Islet precursor cell (in vitro differentiated cells): ENCODE measurements at regions not wholly inside any gene's neighbourhood (a gene's known extent, or its start where the extent isn't known, plus 50 kb on each side); places are given as distances from the start of the nearest gene placed in this dataset.

ENCODE experiments used
- DNase-seq: peaks from one replicate; pipeline ENCODE4 v3.0.0-alpha.2; 2018

GRCh38 chr7:41336455-41336952 lies 366.4 kb downstream of the INHBA start:
- DNase-seq = no peak

GRCh38 chr7:41334071-41334862 lies 368.6 kb downstream of the INHBA start:
- DNase-seq = no peak

- DNase-seq = no peak
These were observed 369.4 kb downstream of the INHBA start for GRCh38 chr7:41333511-41333910.

- no peak for DNase-seq
These were observed 371.7 kb downstream of the INHBA start for GRCh38 chr7:41331194-41331593.

GRCh38 chr7:41328544-41328943 lies 374.3 kb downstream of the INHBA start:
- no peak for DNase-seq

- no peak for DNase-seq
These were observed 374.8 kb downstream of the INHBA start for GRCh38 chr7:41328131-41328530.

- DNase-seq = no peak
These were observed 376.3 kb downstream of the INHBA start for GRCh38 chr7:41326616-41327015.

GRCh38 chr7:41323806-41324205 lies 379.1 kb downstream of the INHBA start:
- DNase-seq = peak; percentile 90

- DNase-seq = no peak
These were observed 383.3 kb downstream of the INHBA start for GRCh38 chr7:41319581-41319980.

- no peak for DNase-seq
These were observed 386.5 kb downstream of the INHBA start for GRCh38 chr7:41316410-41316809.

- no peak for DNase-seq
These were observed 387.1 kb downstream of the INHBA start for GRCh38 chr7:41315764-41316163.

GRCh38 chr7:41313171-41313570 lies 389.7 kb downstream of the INHBA start:
- DNase-seq = no peak

- no peak for DNase-seq
These were observed 390.7 kb downstream of the INHBA start for GRCh38 chr7:41312235-41312634.

GRCh38 chr7:41311301-41311700 lies 391.6 kb downstream of the INHBA start:
- no peak for DNase-seq

- DNase-seq = no peak
These were observed 396.4 kb downstream of the INHBA start for GRCh38 chr7:41306486-41306885.

GRCh38 chr7:41305001-41305400 lies 397.9 kb downstream of the INHBA start:
- no peak for DNase-seq

- no peak for DNase-seq
These were observed 399.2 kb downstream of the INHBA start for GRCh38 chr7:41303709-41304108.

- no peak for DNase-seq
These were observed 404.5 kb downstream of the INHBA start for GRCh38 chr7:41298409-41298808.

- DNase-seq = no peak
These were observed 405.7 kb downstream of the INHBA start for GRCh38 chr7:41297166-41297565.

GRCh38 chr7:41295455-41295815 lies 407.5 kb downstream of the INHBA start:
- DNase-seq = no peak

- no peak for DNase-seq
These were observed 408.1 kb downstream of the INHBA start for GRCh38 chr7:41294556-41295454.

- DNase-seq = no peak
These were observed 410.4 kb downstream of the INHBA start for GRCh38 chr7:41292487-41292886.

GRCh38 chr7:41287559-41288335 lies 415.1 kb downstream of the INHBA start:
- no peak for DNase-seq
